ENCODE measurements at regions not wholly inside any gene's neighbourhood (a gene's known extent, or its start where the extent isn't known, plus 50 kb on each side); places are given as distances from the start of the nearest gene placed in this dataset.

DNA sequence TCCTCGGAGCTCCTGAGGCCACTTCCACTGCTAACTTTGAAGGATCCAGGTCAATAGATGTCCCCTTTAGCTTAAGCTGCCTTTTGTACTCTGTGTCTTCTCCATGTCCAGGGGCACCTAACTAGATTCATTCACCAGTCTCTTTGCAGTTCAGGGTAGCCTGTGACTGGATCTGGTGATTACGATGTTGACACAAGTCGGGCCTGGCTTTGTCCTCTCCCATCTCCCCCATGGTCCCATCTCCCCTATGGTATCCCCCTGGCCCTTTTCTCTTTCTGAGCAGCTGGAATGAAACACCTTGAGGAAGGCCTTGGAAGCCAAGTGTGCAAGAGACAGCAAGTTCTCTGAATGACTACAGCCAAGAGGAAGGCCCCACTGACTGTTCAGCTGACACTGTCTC, 417.9 kb upstream of the SMIM21 start:
- TF ChIP-seq CTCF (IDR thresholded peaks at IDR 0.05): no peak
- no peak for TF ChIP-seq POLR2A (IDR thresholded peaks at IDR 0.05)
